AG09309 (cell line): ENCODE measurements at regions not wholly inside any gene's neighbourhood (a gene's known extent, or its start where the extent isn't known, plus 50 kb on each side); places are given as distances from the start of the nearest gene placed in this dataset.
A peak's percentile ranks its signal among the peaks of the same experiment; 100 is the strongest.

Experiments used
- DNase-seq: peaks from one replicate; pipeline ENCODE4 v3.0.0-alpha.2; 2010; ENCODE audit warnings: low read depth
- H3K4me3 ChIP-seq: 2 replicates; pipeline ENCODE4 v1.5.1; 2011; ENCODE audit warnings: mild to moderate bottlenecking, low read depth, low read length, moderate library complexity; ENCODE audit not compliant: control insufficient read depth
- TF ChIP-seq, protein P1 (sequence below): IDR thresholded peaks from 2 replicates; pipeline ENCODE4 v1.5.1; 2011; ENCODE audit warnings: mild to moderate bottlenecking, low read depth, low read length, inconsistent platforms; ENCODE audit not compliant: insufficient read depth, control insufficient read depth; ENCODE audit errors: missing control alignments

GRCh38 chr15:31259562-31260252 is 66.9 kb upstream of the KLF13 start:
- DNase-seq: no peak
- H3K4me3 ChIP-seq: no peak overlapping the region
- TF ChIP-seq, protein P1, sequence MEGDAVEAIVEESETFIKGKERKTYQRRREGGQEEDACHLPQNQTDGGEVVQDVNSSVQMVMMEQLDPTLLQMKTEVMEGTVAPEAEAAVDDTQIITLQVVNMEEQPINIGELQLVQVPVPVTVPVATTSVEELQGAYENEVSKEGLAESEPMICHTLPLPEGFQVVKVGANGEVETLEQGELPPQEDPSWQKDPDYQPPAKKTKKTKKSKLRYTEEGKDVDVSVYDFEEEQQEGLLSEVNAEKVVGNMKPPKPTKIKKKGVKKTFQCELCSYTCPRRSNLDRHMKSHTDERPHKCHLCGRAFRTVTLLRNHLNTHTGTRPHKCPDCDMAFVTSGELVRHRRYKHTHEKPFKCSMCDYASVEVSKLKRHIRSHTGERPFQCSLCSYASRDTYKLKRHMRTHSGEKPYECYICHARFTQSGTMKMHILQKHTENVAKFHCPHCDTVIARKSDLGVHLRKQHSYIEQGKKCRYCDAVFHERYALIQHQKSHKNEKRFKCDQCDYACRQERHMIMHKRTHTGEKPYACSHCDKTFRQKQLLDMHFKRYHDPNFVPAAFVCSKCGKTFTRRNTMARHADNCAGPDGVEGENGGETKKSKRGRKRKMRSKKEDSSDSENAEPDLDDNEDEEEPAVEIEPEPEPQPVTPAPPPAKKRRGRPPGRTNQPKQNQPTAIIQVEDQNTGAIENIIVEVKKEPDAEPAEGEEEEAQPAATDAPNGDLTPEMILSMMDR: no peak

GRCh38 chr15:31260646-31261265 is 65.9 kb upstream of the KLF13 start:
- H3K4me3 ChIP-seq: no peak overlapping the region
- TF ChIP-seq, protein P1: no peak
- DNase-seq: no peak

DNA sequence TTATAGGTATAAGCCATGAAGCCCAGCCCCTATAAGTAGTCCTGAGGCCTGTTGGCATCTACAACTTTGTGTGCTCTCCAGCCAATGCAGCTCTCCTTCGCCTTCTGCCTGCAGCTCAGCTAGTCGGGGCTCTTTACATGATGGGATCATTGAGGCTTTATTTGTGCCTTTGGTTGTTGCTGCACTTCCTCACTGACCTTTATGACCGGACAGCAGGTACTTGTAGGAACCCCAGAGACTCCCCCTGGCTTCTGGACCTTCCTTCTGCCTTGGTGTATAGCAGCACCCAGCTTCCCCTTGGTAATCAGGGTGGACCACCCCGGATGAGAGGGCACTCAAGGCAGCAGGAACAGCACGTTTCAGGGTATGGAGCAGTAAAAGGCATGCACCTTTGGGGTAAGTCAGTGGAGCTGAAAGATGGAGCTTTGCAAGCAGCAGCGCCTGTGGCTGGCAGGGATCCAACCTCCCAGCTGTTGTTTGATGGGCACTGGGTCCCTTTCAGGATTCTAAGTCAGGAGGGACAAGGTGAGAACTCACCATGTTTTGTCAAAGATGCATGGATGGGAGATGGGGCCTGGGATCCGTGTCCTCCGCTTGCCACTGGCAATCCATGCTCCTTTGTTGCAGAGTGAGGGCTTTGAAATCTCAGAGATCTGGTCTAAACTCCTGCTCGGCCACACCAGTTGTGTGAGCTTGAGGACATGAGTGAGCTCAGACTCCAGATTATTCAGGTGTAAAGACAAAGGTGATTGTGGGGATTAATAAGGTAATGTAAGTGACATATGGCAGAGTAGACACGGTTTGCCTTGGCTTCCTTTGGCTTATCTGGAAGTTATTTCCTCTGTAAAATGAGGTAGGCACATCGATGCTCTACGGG is 65.1 kb upstream of the KLF13 start:
- H3K4me3 ChIP-seq: no peak overlapping the region
- DNase-seq: no peak
- TF ChIP-seq, protein P1: no peak

DNA sequence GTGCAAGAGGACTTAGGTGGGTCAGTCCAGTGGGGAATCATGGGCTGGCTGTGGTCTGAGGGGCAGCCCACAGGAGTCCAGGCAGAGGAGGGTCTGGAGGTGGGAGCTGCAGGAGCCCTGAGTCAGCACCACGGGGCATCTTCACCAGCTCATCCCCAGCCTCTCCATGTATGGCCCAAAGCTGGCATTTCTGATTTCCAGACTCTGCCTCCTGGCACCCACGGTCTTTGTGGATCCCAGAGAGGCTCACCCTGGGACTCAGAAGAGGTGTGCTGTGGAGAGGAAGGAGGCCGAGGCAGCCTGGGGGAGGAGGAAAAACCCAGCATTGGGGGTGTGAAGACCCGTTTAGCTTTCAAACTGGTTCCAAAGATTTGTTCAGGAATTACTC is 64.5 kb upstream of the KLF13 start:
- no peak overlapping the region for H3K4me3 ChIP-seq
- TF ChIP-seq, protein P1: no peak
- no peak for DNase-seq

DNA sequence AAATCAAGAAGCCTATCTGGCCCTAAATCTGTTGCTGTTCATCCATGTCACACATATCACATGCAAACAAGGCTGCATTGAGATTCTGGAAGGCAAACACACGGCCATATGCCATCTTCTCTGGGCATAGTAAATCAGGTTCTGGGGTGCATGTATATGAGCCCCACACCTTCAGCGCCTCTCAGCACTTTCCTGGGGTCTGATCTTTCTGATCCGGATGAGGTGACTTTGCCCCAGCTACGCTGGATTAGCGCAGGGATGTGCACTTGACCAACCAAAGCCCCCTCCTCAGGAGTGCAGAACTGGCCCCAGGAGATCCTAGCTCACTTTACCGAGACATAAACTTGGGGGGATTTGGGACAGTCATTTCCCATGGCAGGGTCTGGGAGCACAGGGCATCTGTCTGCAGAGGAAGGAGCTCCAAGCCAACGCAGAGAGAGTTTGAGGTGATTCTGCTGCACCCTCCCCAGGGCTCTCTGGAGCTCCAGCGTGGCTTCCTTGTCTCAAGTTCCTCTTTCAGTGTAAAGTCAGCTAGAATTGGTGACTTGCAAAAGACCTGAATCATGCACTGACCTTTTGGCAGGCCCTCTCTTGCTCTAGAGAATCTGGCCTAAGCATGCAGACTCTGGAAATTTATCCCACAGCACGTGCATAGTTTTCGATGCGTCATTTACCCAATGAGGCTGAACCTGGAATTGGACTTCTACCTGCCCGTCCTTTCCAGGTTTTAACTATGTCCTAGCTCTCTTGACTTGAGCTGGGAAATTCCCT is 63.5 kb upstream of the KLF13 start:
- no peak overlapping the region for H3K4me3 ChIP-seq
- peak; percentile 46 for DNase-seq
- TF ChIP-seq, protein P1: no peak
